HG02571 (cell line): ENCODE measurements at regions not wholly inside any gene's neighbourhood (a gene's known extent, or its start where the extent isn't known, plus 50 kb on each side); places are given as distances from the start of the nearest gene placed in this dataset.
A peak's percentile ranks its signal among the peaks of the same experiment; 100 is the strongest.

Experiments used
- ATAC-seq: cut with Tn5 transposase; IDR thresholded peaks from one replicate; pipeline ENCODE4 v1.9.1; 2021; ENCODE audit warnings: mild to moderate bottlenecking, moderate library complexity; ENCODE audit not compliant: unreplicated experiment

DNA sequence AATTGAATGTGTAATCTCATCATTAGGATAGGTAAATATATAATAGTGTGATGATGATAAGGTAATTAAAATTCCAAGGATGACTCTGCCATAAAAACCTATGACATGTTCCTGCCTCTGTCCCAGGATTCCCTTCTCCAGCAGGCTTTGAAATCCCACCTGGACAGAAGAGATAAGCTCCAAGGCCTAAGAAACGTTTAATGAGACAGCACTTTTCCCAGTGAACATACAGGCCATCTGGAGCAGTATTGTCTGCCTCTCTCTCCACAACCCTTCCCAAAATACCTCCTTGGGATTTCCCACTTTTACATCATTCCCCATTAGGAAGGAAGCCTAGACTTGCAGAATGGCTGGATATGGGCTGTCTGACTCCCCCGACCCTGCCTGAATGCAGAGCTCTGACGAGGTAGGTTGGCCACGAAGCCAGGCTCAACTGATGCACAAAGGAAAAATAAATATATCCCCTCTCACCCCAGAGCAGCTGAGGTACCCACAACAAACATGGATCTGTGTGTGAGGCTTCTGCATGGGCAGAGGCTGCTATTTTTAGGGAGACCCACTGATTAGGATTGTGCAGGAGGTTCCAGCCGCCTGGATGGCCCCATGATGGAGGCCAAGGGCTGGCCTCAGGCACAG, 71.0 kb downstream of the TMPRSS5 start:
- no peak for ATAC-seq

DNA sequence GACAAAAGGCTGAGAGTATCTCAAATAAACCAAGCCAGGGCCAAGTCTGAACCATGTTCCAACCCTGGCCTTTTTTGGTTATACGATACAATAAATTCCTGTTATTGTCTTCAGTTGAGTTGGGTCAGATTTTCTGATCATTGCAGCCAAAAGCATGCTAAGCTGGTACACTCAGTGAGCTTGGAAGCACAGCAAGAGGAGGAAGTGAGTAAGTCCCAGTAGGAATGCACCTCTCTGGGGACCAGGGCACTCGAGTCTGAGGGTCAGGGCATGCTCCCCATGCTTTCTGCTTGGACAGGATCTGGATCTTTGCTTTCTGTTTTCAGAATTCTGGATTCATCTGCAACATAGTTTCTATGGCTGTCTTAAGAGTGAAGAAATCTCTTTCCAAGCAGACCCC, 73.1 kb downstream of the TMPRSS5 start:
- ATAC-seq, result no peak

DNA sequence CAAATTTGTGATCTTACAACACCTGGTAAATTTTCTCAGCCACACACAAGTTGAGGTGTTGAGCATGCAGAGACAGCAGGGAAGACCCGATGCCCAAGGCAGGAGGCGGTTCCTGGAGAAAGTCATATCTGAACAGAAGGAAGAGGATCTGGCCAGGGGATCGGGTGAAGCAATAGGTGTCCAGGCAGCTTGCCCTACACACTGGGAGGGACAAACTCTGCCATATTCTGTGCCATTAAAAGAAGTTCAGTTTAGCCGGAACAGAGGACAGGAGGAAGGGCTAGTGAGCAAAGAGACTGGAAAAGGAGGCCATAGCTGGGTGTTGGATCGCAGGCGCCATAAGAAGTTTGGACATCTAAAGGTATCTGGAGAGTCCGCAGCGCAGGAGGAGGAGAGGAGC, 76.5 kb downstream of the TMPRSS5 start:
- no peak for ATAC-seq

DNA sequence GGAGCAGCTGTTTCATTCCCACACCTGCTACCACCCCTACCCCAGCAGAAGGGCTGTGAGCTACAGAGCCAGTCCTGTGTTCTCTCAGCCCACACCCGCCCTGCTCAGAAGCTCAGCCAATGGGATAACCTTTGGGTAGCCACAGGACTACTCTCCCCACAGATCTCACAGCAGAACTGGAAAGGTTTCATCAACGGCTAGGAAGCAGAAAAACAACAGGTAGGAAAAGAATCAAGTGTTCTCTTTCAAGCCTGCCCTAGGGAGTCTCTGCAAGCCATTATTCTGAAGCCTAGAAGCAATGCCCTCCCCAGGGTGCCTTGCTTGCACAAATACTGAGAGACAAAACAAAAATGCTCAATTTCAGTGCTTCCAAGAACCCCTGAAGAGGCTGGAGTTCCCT, 77.2 kb downstream of the TMPRSS5 start:
- ATAC-seq, result no peak

DNA sequence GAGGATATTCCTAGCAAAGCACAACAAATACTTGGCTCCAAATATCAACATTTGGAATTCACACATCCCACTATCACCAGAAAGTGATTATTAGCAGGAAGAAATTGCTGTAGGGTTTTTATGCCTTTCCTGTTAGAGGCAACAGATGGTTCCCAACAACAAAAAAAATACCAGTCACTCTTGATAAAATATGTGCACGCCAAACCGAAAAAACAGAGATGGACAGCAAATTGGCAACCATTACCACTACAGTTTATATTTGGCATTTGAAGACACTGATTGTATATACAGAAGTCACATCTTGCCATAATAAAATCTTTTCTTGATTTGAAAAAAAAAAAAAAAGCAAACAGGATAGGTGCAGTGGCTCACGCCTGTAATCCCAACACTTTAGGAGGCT, 78.2 kb downstream of the TMPRSS5 start:
- no peak for ATAC-seq

DNA sequence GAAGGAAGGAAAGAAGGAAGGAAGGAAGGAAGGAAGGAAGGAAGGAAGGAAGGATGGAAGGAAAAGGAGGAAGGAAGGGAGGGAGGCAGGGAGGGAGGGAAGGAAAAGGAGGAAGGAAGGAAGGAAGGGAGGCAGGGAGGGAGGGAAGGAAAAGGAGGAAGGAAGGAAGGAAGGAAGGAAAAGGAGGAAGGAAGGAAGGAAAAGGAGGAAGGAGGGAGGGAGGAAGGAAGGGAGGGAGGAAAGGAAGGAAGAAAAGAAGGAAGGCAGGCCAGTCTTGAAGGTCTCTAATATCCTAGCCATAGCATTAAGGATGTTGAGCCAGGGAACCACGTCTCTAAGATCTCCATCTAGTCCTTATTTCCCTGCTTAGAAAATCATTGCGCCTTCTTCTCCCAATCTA, 78.8 kb downstream of the TMPRSS5 start:
- no peak for ATAC-seq

DNA sequence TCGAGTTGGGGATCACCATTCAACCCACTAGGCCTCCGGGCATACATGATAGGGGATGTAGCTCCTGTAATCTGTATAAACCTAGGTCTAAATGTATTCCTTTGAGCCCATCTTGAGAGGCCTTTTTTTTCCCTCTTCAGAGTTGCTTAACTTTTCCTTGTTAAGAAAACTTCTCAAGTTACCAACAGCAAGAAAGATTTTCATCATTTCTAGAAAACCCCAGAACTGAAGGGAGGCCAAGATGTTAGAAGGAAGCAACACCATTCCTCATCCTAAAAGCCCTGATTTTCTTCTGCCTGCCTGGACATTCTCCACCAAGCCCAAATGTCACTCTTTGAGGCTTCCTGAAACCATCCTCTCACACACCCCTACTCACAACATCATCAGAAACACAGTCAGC, 79.4 kb downstream of the TMPRSS5 start:
- ATAC-seq, result no peak

DNA sequence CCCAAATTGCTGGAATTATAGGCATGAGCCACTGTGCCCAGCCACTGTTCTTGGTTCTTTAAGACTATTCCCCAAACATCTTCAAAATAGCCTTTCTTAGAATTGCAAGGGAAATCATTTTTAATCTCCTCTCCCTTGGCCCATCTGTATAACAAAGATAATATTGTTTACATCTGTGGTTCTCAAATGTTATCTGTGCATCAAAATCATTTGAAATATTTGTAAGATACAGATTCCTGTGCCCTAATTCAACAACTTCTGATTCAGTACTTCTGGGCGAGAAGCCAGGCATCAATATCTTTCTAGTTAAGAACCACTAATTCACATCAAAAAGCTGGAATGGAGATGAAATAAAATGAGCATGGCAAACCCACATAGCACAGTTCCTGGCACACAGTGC, 83.0 kb downstream of the TMPRSS5 start:
- ATAC-seq, result no peak

DNA sequence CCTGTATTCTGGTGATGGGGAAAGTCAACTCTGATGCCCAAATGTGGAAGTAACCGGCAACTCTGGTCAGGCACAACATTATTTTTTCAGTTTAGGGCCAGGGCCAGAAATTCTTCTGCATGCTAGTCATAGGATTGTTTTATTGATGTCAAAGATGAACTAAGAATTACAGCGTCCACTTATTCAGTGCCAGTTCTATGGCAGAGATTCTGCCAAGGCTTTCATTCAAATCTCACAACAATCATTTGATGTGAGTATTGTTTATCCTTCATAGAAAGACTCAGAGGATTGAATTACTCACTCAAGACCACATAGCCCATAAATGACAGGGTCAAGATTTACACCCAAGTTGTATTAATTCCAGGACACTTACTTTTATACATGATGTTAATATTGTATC, 87.7 kb downstream of the TMPRSS5 start:
- ATAC-seq, result no peak

DNA sequence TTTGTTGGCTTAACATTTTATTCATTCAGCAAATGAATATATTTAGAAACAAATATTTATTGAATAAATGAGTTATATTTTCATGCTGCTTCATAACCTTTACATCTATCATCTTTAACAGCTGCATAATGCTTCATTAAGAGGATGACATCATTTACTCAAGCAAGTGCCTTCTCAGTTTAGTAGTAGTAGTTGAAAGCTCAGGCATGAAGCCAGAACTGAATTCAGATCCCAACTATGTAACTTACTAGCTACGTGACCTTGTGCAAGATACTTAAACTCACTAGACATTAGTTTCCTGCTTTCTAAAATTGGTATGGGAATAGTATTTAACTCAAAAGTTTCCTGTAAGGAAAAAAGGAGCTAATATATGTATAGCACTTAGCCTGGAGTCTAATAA, 90.3 kb downstream of the TMPRSS5 start:
- no peak for ATAC-seq

DNA sequence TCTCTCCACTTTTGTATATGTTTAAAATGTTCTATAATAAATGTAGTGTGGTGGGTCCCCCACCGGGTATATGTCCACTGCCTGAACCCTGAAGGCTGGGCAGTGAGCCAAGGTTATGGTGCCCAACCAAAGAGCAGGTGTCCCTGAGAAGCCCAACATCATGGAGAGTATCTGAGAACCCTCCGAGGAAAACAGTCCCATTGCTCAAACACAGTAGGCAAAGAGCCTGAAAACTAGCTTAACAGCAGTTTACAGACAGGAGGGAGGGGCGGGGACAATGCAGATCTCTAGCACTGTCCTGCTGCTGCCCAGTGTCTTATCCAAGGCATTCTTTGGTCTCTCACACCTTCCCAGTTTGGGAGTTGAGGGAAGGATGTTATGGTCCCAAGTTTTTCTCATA, 91.0 kb downstream of the TMPRSS5 start:
- ATAC-seq, result no peak

DNA sequence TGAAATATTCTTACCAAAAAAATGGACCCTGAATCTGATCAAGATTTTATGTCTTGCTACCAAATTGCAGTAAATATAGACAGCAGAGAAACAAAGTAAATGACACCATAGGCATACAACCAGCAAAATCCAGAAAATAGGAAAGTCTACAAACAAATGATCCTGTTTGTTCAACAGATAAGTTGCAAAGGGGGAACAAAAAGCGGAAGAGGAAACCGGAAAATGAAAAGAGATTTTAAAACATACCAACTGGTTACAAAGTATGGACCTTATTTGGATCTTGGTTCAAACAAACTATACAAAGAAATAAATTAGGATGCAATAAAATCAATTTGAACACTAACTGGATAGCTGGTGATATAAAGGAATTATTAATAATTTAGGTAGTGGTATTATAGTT, 92.0 kb downstream of the TMPRSS5 start:
- ATAC-seq, result no peak

DNA sequence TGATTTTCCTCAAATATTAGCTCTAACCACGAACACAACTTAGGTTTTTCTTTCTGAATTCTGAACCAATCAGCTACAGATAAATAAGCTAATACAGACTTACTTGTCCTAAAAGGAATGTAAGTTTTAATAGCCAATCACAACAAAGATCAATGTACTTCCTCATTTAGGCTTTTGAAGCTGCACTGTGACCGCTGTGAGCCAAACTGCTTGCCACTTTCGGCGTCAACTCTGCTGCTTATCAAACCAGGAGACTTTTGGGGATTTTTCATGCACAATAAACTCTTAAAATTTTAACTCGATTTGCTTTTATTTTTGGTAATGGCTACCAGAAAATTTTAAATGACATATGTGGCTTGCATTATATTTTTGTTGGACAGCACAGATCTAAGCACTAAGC, 92.5 kb downstream of the TMPRSS5 start:
- ATAC-seq, result no peak

DNA sequence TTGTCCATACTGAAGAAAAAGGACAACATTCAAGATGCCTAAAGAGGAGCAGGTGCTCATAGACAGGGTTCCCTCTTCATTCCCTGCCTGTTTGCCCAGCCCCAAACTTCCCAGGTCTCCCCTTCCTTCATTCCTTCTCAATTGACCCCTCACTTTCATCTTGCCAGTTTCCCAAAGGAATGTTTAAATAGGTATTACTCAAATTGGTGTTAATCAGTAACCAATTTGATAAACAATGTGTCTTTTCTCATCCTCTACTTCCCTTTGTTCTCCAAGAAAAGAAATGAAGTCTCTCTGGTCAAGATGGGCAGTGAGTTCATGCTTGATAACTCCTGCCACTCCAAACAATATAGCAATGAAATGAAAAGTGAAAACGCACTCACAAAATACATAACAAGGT, 101.9 kb downstream of the TMPRSS5 start:
- ATAC-seq, result no peak

DNA sequence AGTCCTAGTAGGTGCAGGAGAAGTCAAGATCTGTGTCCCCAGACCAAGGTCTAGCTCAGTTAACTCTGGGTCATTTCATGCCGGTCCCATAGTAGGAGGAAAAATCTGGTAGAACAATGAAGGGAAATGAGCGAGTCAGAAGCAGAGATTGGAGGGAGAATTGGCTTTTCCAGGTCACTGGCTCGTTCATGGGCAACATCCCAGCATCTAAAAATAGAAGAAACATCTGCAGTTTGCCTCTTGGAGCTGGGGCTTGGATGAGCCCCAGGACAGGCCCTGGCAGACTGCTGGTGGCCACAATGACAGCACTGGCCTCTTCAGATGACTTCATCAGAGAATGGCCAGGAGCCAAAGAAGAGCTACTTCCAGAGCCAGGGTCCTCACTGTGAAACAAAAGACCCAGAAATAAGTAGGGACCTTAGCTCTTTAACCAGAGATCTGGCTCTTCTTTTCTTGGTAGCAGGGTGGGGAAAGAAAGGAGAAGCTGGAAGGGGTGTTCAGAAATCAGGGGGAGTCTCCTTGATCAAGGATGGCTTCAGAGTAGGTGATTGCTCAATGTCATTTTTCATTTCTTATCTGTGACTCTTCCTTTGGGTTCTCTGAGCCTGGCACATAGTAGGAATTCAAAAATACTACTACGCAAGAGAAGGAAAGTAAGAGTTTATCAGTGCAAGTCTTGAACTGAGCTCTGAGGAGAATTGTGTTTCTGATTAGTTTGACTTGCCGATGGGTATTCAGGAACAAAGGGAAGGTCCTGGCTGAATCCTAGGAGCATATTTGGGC, 102.6 kb downstream of the TMPRSS5 start:
- no peak for ATAC-seq

DNA sequence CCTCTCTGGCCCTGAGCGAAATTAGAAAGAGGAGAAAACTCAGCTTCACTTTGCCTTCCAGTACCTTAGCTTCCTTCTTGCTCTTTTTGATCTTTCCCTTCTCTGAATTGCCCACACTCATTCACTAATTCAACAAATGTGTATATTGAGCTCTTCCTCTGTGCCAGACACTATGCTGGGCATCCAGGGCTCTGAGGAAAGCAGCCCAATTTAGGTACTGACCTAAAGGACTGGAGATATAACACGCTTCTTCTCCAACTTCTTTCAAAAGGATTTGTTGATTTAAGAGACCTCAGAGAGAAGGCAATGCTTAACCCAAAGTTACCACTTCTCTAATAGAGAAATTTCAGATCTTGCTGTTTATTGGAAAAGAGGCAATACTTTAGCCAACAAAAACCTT, 103.6 kb downstream of the TMPRSS5 start:
- ATAC-seq, result no peak

DNA sequence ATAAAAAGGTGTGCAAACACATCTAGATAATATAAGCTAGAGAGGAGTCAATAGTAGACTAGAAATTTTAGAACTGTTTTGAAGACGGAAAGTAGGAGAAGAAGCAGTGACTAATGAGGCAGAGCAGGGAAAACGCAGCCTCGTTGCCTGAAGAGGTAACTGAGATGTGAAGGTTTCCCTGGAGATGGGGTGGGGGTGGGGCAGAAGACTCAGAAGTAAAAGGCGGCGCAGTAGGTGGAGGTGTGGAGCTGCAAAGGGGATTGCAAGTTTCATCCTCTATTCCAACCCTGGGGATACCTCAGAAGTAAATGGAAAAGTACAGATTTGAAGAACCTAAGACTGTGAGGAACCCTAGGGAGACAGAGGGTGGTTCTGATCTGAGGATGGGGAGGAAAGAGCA, 109.5 kb downstream of the TMPRSS5 start:
- no peak for ATAC-seq

DNA sequence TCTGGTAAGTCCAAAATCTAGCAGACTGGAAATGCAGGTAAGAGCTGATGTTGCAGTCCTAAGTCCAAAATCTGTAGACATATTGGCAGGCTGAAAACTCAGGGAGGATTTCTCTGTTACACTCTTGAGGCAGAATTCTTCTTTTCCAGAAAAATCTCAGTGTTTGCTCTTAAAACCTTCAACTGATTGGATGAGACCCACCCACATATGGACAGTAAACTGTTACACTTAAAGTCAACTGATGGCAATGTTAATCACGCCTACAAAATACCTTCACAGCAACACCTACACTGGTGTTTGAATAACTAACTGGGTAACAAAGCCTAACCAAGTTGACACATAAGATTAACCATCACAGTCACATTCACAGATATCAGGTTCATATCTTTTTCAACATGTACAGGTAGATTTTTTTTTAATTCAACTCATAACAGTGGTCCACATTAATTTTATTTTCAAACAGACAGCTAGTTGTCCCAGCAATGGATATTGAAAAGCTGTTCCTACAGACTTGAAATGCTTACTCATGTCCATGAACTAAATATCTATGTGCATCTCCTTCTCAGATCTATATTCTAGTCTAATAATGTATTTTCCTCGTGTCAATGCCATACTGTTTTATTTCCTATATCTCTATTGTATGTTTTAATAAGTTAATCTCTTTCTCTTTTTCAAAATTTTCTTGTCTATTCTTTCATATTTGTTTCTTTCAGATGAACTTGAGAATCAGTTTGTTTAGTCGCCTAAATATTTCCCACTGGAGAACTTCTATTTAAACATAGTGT, 110.1 kb downstream of the TMPRSS5 start:
- ATAC-seq, result no peak

DNA sequence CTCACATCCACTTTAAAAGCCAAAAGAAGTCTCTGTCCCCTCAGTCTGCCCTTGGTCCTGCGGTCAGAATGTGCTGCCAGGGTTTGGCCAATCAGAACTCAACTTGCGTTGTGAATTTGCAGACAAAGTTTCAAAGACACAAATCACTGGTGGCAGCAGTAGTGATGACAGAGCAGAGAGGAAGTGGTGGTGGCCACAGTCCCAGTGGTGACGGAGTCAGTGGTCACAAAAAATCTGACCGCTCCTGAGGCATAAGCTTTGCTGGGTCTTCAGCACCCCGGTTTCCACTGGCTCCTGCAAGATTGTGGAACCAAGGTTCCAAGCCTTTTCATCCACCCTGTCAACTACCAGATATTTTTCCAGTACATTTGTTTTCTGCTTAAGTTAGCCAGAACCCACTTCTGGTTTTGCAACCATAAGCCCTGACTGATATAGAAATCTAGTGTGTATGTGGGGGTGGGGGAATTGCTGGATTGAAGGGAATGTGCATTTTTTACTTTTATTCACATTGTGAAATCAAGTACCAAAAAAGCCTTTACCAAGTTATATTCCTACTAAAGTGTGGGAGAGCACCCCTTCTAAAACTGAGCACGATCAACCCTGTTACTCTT, 112.3 kb downstream of the TMPRSS5 start:
- ATAC-seq, result no peak

DNA sequence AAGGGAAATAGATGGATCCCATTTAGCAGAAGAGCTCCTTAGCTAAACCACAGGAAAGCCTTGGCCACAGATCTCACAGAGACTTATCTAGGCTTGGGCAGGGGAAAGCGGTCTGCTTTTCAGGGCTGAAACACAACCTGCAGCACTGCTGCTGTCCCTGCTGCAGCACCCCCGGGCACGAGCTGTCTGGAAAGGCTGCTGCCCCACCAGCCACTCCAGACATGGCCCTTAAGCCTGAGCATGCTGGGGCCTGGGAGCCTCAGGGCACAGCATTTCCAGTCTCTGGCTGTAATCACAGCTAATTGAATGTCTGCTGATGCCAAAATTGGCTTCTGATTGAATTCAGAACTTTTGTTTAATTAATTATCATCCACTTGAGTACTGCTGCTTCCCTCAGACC, 115.0 kb downstream of the TMPRSS5 start:
- no peak for ATAC-seq

DNA sequence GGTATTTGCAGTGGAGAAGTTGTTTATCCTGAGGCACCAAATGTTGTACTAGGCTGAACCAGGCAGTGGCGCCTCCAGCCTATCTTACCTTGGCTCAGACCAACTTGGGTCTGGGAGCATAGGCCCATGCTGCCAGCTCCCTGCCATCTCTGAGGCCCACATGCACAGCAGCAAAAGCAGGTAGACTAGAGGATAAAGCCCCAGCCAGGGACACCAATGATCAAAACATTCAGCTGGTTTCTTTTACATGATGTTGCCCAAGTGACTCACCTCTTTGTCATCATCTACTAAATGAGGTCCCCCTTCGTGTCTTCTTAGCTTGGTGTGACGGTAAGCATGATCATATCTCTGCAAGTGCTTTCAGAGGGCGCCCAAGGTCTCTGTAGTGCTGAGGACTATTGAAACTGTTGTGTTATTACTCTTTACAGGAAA, 112.1 kb upstream of the DRD2 start:
- ATAC-seq, result peak; percentile 93

DNA sequence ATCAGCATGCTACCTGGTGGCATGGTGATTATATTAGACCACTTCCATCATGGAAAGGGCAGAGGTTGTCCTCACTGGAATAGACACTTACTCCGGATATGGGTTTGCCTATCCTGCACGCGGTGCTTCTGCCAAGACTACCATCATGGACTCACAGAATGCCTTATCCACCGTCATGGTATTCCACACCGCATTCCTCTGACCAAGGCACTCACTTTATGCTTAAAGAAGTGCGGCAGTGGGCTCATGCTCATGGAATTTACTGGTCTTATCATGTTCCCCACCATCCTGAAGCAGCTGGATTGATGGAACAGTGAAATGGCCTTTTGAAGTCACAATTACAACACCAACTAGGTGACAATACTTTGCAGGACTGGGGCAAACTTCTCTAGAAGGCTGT, 109.2 kb upstream of the DRD2 start:
- no peak for ATAC-seq
